Activated naive CD4-positive, alpha-beta T cell treated with anti-CD3 and anti-CD28 coated beads, Interleukin-2, amount 50 U/mL, for 72 hours (primary cell): ENCODE measurements at regions not wholly inside any gene's neighbourhood (a gene's known extent, or its start where the extent isn't known, plus 50 kb on each side); places are given as distances from the start of the nearest gene placed in this dataset.
"Not testable (repeated sequence)": the region's sequence is repeated elsewhere in the genome, so short reads cannot be mapped to it uniquely, and the experiment has no call there.

Source experiments
- ATAC-seq, 2 donors: fragments of 150-1000 bp; cut with Tn5 transposase; 2 replicates each; pipeline ENCODE4 v1.10.0; 2021; ENCODE audit warnings: mild to moderate bottlenecking in 2 of 2, moderate library complexity in 2 of 2
- DNase-seq, 2 donors: peaks; one replicate each; pipeline ENCODE4 v3.0.0; 2021 to 2022; ENCODE audit warnings: low spot score in 2 of 2
- H3K27ac Mint-ChIP-seq, 2 donors: one replicate each; pipeline ENCODE4 v1.8.0; 2022; ENCODE audit warnings: mild to moderate bottlenecking in 2 of 2, mixed read lengths in 2 of 2
- H3K36me3 Mint-ChIP-seq, 2 donors: one replicate each; pipeline ENCODE4 v1.8.0; 2022; ENCODE audit warnings: mixed read lengths in 2 of 2
- H3K9me3 Mint-ChIP-seq, 2 donors: one replicate each; pipeline ENCODE4 v1.8.0; 2022; ENCODE audit warnings: mixed read lengths in 2 of 2

DNA sequence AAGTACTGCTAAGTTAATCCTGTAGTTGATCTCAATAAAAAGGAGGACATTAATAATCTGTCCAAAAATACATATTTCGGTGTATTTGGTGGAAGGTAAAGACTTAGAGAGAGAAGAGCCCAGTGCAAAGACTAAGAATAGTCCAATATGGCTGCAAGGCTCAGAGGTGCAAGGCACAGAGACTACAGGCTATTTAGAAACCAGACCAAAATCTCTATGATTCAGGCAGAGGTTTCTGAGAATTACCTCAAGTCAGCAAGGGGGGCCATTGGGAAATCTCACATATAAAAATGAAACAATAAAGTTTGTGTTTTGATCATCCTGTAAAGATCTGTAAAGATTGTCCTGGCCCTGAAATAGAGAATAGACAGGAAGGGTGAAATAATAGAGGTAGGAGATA is 1173.0 kb downstream of the VRK1 start:
- no peak for DNase-seq
- Mint-ChIP-seq H3K27ac (peak overlapping the region; percentile 67 to 97), H3K36me3 (peaks cover 45 to 78% of the 10 kb centered on the region in 2 donors), H3K9me3 (peaks cover 24 to 31% of the 10 kb centered on the region in 2 donors)
- peak; percentile 26 to 55 for ATAC-seq

DNA sequence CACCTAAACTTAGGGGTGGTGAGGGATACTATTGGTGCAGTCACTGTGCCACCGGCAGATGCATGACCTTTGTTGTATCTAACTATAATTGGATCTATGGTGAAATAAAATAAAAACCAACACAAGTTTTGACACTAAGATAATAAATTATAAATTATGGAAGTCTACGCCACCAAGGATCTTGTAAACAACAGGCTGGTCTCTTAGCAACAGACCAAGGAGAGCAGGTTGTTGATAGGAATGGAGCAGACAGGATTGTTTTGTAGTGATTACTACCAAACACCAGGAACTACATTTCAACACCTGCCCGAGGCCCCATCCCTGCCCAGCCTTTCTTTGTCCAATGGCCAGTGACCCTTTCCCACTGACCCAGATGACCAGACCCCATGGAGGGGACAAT is 1178.0 kb downstream of the VRK1 start:
- peak overlapping the region; percentile 97 to 98 for H3K27ac Mint-ChIP-seq
- DNase-seq, result no peak
- no peak for ATAC-seq
- H3K36me3 Mint-ChIP-seq, result peaks cover 38 to 61% of the 10 kb centered on the region in 2 donors
- peaks cover 14 to 15% of the 10 kb centered on the region in 2 donors for H3K9me3 Mint-ChIP-seq

DNA sequence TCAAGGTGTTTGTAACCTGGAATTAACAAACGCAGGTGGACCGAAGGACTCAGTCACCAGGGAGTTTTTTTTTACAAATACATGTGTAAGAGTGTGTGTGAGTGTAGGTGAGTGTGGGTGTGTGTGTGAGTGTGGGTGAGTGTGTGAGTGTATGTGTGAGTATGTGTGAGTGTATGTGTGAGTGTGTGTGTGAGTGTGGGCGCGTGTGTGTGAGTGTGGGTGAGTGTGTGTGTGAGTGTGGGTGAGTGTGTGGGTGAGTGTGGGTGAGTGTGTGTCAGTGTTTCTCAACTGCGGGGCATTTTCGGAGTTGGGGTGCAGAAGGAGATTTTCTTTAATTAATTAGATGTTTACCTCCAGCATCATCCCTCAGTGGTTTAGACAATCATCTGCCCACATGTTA is 1178.8 kb downstream of the VRK1 start:
- ATAC-seq, result no peak
- Mint-ChIP-seq H3K9me3 (peaks cover 9 to 13% of the 10 kb centered on the region in 2 donors), H3K36me3 (peaks cover 32 to 57% of the 10 kb centered on the region in 2 donors), H3K27ac (peak overlapping the region; percentile 97 to 98)
- DNase-seq, result no peak

DNA sequence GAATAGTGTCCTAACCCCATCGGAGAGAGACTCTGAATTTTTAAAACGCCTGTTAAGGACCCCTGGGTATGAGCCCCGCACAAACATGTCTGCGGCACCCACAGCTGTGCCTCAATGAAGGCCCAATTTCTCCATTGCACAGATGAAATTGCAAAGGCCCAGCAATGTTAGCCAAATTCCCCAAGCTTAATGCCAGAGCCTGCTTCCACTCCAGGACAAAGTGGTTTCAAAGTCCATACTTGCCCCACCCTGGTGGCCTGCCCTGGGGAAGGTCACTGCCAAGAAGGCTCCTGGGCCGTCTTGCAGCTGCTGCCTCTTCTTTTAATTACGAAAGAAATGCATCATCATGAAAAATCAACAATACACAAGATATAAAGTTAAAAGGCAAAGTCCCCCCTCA is 1179.7 kb downstream of the VRK1 start:
- no peak for DNase-seq
- Mint-ChIP-seq H3K27ac (peak overlapping the region; percentile 97 to 98), H3K36me3 (peaks cover 29 to 59% of the 10 kb centered on the region in 2 donors), H3K9me3 (peaks cover 3 to 10% of the 10 kb centered on the region in 2 donors)
- ATAC-seq, result no peak

DNA sequence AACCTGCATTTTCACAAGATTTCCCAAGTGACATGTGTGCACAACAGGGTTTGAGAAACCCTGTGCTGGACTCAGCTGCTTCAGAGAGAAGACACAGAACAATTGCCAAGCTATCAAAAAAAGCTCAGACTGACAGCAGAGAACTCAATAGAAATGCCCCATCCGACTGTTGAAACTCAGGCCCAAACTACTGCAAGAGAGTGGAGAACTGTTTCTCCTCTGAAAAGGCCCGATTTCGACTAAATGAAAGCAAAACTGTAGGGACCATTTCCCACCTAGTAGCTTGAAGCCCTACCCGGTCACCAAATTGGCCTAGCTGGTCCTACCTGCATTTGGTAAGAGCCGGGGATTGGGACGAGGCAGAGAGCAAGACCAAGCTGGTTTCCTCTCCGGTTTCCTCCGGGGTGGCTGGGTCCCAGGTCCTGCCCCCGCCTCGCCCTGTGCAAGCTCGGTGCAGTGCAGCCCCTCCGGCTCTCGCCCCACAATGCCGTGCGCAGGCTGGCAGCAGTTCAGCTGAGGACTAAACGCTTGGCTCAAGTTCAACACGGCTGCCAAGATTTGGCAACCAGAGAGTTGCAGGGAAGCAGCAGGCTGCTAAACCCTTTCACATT is 1180.6 kb downstream of the VRK1 start:
- peak; percentile 71 to 87 for ATAC-seq
- Mint-ChIP-seq H3K9me3 (peaks cover 0 to 12% of the 10 kb centered on the region in 2 donors), H3K36me3 (peaks cover 27 to 50% of the 10 kb centered on the region in 2 donors), H3K27ac (peak overlapping the region; percentile 97 to 98)
- DNase-seq, result peak; percentile 76 to 78

DNA sequence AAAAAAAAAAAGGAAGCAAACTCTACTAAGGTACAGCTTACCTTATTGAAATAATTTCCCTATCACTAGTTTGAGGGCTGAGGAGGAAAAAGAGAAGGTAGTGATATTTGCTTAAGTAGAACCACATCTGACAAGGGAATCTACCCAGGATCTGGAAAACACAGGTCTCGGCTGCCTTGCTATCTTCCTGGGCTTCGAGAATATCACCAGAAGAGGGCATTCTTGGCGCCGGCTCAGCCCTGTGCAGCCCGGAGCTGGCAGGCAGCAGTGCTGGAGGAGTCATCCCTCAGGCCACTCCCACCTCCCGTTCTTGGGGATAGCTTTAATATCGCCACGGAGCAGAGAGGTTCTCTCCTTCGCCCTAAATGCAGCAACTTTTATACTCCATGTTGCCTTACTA is 1181.2 kb downstream of the VRK1 start:
- H3K36me3 Mint-ChIP-seq, result peaks cover 27 to 45% of the 10 kb centered on the region in 2 donors
- peak; percentile 73 to 88 for DNase-seq
- peak; percentile 89 to 90 for ATAC-seq
- H3K27ac Mint-ChIP-seq, result peak overlapping the region; percentile 97 to 98
- H3K9me3 Mint-ChIP-seq, result peaks cover 0 to 13% of the 10 kb centered on the region in 2 donors

DNA sequence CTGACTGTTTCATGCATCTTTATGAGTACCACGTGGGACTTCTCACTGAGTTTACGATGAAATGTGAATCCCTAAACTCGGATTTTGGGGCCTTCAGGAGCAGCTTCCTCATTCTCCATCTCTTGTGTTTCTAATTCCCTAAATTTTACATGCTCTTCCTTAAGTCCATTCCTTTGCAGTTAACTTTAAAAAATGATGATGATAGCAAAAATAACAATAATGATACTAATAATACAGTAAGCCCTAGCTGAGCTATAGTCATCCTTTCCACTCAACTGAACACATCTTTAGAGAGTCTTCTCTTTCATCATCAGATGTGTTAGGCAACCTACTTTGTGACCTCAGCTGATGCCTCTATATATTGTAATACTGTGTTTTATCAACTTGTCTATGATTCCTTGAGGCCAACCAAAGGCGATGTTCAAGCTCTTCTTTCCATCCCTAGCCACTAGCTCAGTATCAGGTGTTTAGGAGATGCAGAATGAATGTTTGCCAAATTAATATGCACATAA is 1196.4 kb downstream of the VRK1 start:
- Mint-ChIP-seq H3K27ac (peak overlapping the region; percentile 89 to 96), H3K9me3 (peaks cover 15 to 33% of the 10 kb centered on the region in 2 donors), H3K36me3 (peaks cover 6 to 49% of the 10 kb centered on the region in 2 donors)
- no peak for DNase-seq
- ATAC-seq, result peak; percentile 36 to 65

DNA sequence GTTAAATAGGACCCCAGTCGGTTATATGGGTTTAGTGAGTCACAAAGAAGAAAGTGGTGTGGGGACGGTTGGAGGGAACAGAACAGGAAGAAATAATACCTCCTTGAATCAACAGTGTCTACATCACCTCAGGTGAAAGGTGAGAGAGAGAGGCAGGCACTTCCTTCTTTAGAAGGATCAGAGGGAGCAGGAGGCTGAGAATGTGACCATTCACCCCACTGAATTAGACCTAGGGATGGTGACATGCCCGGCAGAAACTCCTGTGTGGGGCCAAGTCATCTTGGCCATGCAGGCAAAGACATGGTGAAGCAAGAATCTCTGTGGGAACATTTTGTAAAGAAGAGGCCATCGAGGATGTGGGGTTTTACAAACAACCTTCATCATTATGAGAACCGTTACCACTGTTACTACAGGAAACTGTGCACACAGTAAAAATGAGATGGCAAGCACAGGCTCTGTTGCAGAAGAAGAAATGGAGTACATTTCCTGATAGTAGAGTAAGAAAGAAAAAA is 1196.9 kb downstream of the VRK1 start:
- Mint-ChIP-seq H3K27ac (peak overlapping the region; percentile 89 to 96), H3K36me3 (peaks cover 6 to 48% of the 10 kb centered on the region in 2 donors), H3K9me3 (peaks cover 15 to 33% of the 10 kb centered on the region in 2 donors)
- ATAC-seq (peak; percentile 78 to 87), DNase-seq (peak in 1 of 2 donors; percentile 55)

DNA sequence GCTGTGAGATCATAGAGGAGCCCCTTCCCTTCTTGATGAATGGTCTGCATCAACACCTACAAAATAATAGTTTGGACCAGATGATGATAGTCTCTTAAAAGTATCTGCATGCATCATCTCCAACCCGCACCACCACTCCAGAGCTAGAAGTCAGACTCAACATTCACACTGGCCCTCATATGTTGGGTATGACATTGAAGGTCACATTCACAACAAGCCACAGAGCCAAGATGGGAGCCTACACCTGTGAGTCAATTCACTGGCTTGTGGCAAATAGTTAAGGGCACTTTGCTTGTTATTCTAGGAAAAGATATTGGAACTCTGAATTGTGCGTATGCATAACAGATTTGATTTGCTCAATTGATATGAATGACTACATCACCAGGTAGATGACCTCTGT is 1197.9 kb downstream of the VRK1 start:
- Mint-ChIP-seq H3K27ac (peak overlapping the region; percentile 89 to 96), H3K36me3 (peaks cover 6 to 43% of the 10 kb centered on the region in 2 donors), H3K9me3 (peaks cover 15 to 33% of the 10 kb centered on the region in 2 donors)
- ATAC-seq, result peak; percentile 32 to 68
- DNase-seq, result no peak

DNA sequence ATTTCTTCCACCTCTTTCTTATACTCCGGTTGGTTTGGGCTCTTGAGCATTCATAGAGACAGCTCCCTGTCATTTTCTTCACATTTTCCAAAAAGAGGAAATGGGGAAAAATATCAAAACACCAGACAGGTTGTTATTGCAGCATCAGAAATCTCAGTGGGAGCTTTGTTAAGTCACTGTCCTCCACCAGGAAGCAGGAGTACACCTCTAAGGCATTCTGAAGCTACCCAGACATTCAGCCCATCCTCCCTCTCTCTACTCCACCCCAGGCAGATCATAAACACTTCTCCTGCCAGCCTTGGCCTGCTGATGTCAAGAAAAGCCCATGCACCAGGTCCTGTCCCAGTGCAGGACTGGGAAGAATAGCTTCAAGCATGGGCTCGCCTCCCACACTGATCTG is 1198.3 kb downstream of the VRK1 start:
- DNase-seq (no peak), ATAC-seq (no peak)
- Mint-ChIP-seq H3K9me3 (peaks cover 15 to 30% of the 10 kb centered on the region in 2 donors), H3K27ac (peak overlapping the region; percentile 89 to 96), H3K36me3 (peaks cover 6 to 39% of the 10 kb centered on the region in 2 donors)

DNA sequence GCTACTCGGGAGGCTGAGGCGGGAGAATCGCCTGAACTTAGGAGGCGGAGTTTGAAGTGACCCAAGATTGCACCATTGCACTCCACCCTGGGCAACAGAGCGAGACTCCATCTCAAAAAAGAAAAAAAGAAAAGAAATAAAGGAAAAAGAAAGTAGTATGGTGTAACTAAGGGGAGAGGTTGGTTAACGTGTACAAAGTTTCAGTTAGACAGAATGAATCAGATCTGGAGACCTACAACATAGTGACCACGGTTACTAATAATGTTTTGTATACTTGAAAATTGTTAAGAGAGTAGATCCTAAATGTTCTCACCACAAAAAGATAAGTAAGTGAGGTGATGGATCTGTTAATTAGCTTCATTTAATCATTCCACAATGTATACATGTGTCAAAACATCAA is 1208.8 kb downstream of the VRK1 start:
- Mint-ChIP-seq H3K36me3 (peaks cover 4 to 36% of the 10 kb centered on the region in 2 donors), H3K27ac (peak overlapping the region in 1 of 2 donors; percentile 77), H3K9me3 (peaks cover 5 to 12% of the 10 kb centered on the region in 2 donors)
- DNase-seq (no peak), ATAC-seq (peak; percentile 60 to 87)

DNA sequence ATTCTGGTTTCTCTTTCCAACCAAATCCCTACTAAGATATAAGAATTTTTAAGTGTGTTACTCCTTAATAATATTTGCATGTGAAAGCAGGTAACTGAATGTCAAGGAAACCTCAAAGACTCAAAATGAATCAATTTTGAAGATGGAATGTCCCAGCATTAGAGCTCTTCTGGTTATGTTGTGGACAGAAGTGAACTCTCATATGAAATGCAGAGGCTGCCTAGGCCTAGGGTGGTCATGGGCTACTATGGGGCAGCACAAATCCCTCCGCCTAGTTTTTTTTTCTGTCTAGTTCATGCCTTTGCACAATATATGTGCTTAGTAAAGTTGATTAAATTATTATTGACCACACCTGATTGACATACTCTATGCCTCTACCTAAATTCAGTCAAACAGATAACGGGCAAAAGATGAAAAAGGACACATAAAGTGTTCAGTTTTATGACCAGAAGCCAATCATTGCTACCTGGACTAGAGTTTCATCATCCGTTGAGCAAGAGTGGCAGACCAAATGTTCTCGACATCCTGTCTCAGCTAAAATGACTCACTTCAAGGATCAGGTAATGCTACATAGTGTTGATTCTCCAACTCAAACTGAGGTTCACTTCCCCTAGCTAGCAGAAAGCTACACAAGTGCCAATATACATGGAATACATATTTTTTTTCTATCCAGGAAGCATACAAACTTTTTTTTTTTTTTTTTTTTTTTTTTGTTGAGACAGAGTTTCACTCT is 1211.4 kb downstream of the VRK1 start:
- peak in 1 of 2 donors; percentile 31 for DNase-seq
- Mint-ChIP-seq H3K9me3 (peaks cover 0 to 2% of the 10 kb centered on the region in 2 donors), H3K27ac (peak overlapping the region; percentile 79 to 89), H3K36me3 (peaks cover 1 to 21% of the 10 kb centered on the region in 2 donors)
- peak; percentile 85 to 86 for ATAC-seq

DNA sequence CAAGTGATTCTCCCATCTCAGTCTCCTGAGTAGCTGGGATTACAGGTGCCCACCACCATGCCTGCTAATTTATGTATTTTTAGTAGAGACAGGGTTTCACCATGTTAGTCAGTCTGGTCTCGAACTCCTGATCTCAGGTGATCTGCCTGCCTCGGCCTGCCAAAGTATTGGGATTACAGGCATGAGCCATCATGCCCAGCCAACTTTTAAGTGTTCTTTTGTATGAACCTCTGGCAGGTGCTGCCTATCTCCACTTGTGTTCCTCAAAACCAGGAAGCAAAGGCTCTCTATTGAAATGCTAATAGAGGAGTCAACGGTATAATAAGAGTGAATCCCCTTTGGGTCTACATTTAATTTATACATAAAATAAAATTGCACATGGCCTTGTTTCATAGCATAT is 1212.0 kb downstream of the VRK1 start:
- Mint-ChIP-seq H3K36me3 (peaks cover 0 to 15% of the 10 kb centered on the region in 2 donors), H3K27ac (peak overlapping the region; percentile 44 to 79)
- not testable (repeated sequence) for H3K9me3 Mint-ChIP-seq, ATAC-seq, DNase-seq

DNA sequence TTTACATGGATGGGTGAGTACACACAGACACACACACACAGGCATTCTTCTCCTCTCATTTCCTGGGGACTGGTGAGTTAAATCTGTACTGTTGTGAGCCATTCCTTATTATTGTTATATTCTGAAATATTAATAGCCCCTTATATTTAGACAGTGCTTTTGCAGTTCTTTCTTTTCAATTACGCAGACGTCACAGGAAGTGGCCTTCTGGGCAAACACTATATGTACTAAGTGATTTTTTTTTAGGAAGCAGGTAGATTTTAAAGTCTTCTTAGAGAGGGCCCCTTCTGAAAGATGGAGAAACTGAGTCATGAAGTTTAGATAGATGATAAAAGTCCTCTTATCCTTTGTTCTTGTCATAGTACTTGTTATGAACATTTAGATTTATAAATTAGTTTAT is 1213.6 kb downstream of the VRK1 start:
- H3K27ac Mint-ChIP-seq, result no peak overlapping the region
- H3K9me3 Mint-ChIP-seq, result peaks cover 0 to 8% of the 10 kb centered on the region in 2 donors
- peaks cover 0 to 8% of the 10 kb centered on the region in 2 donors for H3K36me3 Mint-ChIP-seq
- ATAC-seq (no peak), DNase-seq (no peak)

DNA sequence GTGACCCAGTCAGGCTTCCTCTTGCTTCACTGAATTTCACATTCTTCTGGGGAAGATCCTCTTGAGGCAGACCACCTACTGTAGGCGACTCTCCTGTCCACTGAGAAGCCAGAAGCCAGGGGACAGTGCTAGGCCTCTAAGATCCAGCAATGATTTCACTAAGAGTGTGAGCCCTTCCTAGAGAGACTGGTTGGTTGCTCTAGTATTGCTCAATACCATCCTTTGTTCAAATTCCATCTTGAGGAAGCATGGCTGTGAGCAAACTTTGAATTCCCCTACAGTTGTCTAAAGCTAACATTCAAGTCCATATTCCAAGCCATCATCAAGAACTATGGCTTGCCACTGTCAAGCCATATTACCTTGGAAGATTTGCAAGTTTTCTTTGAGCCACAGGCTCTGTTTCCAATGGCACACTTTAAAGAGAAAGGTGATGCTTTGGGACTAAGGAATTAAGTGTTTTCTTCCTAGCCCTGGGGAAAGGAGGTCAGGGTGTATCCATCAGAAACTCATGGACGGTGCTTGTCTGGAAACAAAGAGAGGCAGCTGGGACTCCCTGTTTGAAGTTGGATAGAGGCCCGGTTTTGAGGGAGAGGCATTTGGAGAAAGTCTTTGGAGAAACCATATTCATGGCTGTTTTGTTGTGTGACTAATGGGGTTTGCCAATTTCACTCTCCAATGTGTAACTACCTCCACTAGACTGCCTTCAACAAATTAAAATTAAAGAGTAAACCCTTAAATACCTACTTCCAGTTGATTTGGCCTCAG is 1217.9 kb downstream of the VRK1 start:
- peak overlapping the region; percentile 37 to 67 for H3K27ac Mint-ChIP-seq

DNA sequence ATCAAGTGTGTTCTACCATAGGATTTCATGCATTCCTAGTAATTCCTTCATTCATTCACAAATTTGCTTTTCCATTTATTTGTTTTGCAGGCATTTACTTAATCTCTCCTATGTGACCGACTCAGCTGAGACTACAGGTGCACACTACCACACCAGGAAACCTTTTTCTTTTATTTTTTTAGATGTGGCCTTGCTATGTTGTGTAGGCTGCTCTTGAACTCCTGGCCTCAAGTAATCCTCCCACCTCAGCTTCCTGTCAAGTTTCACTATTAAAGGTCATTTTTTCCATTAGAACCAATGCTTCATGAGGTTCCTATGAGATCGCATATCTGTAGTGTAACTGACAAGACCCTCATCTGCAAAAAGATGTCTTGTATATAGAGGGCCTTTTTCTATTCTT is 1218.7 kb downstream of the VRK1 start:
- ATAC-seq, result peak in 1 of 2 donors; percentile 64
- no peak for DNase-seq
- peaks cover 0 to 8% of the 10 kb centered on the region in 2 donors for H3K36me3 Mint-ChIP-seq
- H3K9me3 Mint-ChIP-seq, result peaks cover 0 to 8% of the 10 kb centered on the region in 2 donors
- H3K27ac Mint-ChIP-seq, result no peak overlapping the region

More for the DNA sequence above, 1217.9 kb downstream of the VRK1 start:
- H3K36me3 Mint-ChIP-seq, result peaks cover 0 to 8% of the 10 kb centered on the region in 2 donors
- ATAC-seq, result no peak
- DNase-seq, result no peak
- peaks cover 0 to 8% of the 10 kb centered on the region in 2 donors for H3K9me3 Mint-ChIP-seq
